NCI-H2227 treated with DMSO at 0.1 percent for 48 hours (cell line): ENCODE measurements at regions not wholly inside any gene's neighbourhood (a gene's known extent, or its start where the extent isn't known, plus 50 kb on each side); places are given as distances from the start of the nearest gene placed in this dataset.

Experiments used
- DNase-seq: peaks from one replicate; lab custom pipeline; 2025; lab: John Stamatoyannopoulos, UW

DNA sequence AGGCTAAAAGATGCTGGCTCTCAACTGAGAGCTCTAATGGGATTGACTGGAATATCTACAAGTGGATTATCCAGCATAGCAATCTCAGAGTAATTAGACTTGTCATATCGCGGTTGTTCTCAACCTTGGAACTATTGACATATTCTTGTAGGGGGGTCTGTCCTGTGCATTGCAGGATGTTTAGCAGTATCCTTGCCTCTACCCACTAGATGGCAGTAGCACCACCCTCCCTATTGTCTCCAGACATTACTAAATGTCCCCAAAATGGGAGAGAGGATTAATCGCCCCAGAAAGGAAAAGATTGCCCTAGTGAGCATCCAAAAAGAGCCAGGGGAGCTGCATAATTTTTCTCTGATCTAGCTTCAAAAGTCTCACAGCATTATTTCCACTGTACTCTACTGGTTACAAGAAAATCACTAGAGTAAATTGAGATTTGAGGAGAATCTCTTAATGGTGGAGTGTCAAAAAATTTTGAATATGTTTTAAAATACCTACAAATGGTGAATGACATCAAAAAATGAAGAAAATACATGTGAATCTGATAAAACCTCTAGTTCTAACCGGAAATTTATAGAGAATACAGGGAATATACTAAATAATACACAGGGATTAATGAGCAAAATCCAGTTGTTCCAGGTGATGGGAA, 388.2 kb upstream of the AGTR1 start:
- DNase-seq, result no peak

DNA sequence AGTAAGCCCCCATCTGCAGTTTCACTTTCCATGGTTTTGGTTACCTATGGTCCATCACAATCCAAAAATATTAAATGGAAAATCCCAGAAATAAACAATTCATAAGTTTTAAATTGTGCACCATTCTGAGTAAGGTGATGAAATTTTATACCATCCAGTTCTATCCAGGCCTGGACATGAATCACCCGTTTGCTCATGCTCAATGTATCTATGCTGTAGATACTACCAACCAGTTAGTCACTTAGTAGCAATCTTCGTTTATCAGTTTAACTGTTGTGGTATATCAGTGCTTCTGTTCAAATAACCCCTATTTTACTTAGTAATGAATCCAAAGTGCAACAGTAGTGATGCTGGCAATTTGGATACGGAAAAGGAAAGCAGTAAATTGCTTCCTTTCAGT, 381.9 kb upstream of the AGTR1 start:
- no peak for DNase-seq

DNA sequence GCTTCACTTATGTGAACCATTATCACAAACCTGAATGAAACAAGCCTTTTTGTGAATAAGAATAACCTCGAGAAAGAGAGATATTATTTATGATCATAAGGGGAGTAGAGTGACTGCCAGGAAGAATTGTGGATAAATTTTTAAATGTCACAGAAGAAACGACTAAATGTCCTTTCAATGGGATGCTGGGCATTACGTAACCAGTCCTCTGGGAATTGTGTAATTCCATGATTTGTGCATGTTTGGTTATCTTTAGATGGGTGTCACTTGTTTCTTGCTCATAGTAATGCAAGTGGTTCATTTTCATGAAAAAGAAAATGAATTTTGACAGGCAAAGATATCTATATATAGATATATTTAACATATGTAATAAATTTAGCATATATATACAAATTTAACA, 379.5 kb upstream of the AGTR1 start:
- DNase-seq, result no peak

DNA sequence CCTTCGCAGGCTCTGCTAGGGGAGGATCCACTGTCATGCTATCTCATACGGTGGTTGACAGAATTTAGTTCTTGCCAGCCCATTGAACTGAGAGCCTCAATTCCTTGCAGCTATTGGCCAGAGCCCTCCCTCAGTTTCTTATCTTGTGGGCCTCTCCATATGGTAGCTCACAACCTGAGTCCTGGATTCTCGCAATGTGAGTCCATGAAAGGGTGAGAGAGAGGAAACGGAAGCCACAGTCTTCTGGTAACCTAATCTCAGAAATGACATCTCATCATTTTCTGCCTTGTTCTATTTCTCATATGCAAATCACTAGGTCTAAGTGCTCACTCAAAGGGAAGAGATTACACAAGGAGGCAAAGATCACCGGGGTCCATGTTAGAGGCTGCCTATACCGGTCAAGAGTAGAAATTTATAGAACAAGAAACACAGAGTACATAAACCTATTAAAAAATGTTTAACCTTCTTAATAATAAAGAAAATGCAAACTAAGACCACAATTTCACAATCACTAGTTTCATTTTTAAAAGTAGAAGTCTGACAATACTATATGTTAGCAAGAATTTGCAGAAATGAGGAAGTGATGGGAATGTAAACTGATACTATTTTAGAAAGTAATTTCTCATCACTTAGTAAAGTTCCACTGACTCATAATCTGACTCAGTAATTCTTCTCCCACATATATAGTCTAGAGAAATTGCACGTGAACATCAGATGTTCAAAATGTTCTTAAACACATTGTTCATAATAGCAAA, 378.4 kb upstream of the AGTR1 start:
- DNase-seq, result no peak

DNA sequence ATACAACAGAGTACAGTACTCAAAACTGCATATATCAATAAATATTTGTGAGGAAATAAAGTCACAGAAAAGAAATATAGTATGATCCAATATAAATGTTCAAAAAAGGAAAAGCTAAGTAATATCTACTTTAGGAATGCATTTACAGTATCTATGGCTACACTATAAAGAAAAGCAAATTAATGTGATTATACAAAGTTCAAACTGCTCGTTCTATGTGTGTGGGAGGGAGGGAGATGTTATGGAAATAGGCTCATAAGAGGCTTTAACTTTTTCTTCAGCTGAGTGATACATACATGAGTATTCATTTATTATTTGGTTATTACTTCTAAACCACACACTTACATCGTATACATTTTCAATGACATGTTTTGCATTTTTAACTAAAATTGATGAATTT, 377.7 kb upstream of the AGTR1 start:
- no peak for DNase-seq

DNA sequence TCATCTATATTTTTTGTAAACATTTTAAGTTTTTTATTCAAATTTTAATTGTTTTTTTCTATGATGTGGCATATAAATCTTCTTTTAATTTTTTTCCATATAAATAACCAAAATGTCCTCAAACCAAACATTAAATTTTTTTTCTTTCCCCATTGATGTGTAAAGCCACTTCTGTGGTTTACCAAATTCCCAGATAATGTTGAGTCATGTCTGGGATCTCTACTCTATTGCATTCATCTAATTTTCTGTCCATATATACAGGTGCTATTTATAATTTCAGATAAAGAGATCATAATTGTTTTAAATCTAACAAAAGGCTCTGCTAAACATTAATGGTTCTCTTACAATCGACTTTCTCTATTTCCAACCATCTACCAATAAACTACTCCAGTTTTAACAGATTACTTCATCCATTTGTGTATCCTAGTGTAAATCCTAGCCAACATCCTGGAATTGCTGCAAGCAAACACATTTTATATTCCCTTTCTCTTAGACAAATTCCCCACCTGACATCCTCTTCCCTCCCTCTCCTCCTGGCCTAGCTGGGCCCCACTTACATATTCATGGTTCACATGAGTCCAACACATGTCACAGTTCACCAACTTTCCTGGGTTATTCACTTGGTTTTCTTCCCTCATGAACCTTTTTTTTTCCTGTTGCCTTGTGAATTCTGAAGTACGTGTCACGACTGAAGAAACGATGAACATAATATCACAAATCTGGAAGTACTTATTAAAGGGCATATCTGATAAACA, 368.0 kb upstream of the AGTR1 start:
- no peak for DNase-seq

DNA sequence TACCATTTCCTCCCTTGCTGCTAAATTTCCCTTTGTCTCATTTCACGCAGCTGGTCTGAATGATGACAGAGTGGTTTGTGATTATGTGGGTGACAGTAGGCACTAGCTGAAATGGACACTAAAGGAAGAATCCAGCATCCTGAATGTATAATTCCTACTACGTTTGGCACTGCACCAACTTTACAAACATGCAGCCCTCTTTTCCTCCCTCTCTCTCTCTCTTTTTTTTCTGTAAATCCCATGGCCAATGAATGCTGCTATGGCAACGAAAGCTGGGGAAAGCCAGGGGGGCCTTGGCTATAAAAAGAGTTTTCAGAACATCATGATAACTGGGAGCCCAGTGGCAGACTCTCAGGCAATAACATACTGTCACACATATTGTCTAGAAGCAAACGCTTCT, 367.2 kb upstream of the AGTR1 start:
- no peak for DNase-seq

DNA sequence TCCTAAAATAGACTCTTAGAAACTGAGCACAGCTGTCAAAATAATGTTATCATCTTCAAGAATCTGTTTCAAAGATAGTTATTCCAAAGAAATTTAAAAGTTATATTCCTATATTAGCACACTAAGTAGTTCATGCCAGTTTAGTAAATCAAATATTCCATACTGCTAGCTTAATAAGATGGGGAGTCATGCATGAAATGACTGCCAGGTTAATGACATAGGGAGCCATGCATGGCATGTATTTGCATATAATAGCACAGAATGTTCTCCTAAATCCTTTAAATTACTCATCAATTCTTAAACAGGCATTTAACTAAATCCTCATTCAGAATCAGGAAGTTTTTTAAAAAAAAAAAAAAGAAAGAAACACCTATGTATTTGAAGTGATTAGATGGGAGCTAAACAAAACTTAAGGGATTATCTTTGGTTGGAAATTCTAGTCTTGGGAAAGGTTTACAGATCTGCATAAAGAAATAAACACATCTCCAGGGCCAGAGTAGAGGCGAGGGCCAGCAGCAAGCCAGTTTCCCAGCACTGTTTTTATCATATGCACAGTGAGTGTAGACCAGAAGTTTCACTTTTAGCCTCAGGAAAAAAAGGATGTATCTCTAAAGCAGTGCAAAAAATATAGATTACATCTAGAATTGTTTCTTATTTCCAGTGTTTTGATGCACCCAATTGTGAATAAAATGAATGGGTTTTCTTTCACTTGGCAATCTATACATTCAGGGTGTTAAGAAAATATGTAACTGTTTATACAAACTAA, 366.4 kb upstream of the AGTR1 start:
- no peak for DNase-seq

DNA sequence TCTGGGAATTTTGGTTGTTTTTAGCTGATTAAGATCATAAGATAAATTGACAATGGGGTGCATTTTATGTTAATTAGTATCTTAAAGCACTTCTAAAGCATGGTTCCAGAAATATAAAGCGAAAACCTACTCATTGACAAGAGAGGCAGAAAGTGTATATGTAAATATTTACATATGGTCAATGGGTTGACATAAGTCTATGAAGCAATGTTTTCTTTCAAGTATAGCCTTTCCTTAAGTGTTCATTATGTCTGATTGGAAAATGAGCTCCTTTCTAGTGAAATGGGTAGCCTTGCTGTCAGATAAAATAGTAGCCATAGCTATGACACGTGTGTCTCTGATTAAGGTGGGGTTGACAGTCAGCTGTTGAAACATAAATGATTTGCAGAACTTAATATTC, 365.2 kb upstream of the AGTR1 start:
- no peak for DNase-seq

DNA sequence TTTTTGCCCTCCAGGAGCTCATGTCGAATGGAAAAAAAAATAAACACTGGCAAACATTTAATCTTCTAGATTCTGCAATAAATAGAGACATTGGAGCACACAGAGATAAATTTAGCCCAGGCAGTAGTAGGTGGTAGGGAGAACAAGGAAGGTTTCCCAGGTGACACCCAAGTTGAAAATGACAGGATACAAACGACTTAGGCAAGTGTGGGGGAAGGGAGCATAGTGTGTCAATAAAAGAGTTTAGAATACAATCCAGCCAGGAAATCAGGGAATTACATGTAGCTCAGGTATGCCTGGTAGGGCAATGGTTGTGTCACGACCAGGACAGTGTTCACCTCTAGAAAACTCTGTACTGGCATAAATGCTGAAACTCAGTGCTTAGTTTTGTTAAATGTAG, 364.6 kb upstream of the AGTR1 start:
- no peak for DNase-seq

DNA sequence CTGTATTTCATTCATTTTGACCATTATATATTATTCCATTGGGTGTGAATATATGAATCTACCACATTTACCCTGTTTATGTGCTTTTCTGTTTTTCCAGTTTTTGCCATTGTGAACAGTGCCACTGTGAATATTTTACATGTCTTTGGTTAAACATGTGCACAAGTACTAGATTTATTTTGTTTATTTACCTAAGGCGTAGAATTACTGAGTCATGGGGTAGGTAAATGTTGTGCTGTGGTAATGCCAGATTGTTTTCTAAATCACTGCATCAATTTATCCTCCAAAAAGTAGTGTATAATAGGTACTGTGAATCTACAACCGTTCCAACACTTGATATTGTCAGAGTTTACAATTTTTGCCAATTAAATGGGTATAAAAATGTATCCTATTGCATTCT, 362.1 kb upstream of the AGTR1 start:
- no peak for DNase-seq

DNA sequence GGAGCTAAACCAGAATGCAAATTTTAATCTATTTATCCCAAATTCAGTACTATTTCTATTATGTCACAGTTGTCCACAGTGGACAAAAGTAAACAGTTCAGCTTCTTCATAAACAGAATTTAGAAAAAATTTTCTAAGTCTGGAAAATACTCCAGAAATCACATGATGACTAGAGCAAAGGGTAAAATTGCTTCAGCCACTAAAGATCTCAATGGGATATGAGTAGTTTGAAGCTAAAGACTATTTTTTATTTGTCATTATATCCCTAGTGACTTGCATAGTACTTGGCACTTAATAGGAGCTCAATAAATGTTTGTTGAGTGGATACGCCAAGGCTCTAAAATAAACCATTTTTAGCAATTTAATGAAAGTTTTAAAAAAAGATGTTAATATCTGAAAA, 354.3 kb upstream of the AGTR1 start:
- no peak for DNase-seq

DNA sequence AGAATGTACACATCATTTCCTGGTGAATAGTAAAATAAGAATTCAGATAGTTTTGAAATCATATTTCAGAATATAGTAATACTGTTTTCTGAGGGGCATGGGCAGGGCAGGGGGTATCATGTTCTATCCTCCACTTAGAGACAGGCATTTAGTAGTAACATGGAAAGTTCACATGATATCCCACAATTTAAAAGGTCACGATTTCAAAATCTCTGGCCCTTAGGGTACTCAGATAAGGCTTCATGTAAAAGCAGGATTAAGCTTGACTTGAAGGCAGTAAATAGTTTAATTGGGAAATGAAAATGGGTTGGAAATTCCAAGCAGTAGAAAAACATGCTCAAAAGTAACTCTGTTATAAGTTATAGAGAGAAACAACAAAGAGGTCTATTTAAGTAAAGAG, 353.2 kb upstream of the AGTR1 start:
- no peak for DNase-seq

DNA sequence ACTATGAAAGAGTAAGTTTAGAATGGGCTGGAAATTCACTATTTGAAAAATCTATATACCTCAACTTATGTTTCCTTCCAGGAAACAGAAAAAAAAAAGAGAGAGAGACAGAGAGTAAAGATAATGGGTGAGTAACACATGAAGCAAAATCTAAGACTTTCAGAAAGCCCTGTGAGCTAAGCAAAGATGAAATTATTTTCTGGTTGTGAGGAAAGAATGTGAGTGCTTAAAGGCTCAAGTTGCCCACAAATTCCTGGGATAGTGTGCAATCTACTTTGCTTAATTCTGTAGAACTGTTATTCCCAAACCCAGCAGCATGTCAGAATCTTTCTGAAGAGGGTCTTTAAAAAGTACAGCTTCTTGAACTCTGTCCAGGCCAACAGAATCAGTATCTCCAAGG, 337.7 kb upstream of the AGTR1 start:
- no peak for DNase-seq

DNA sequence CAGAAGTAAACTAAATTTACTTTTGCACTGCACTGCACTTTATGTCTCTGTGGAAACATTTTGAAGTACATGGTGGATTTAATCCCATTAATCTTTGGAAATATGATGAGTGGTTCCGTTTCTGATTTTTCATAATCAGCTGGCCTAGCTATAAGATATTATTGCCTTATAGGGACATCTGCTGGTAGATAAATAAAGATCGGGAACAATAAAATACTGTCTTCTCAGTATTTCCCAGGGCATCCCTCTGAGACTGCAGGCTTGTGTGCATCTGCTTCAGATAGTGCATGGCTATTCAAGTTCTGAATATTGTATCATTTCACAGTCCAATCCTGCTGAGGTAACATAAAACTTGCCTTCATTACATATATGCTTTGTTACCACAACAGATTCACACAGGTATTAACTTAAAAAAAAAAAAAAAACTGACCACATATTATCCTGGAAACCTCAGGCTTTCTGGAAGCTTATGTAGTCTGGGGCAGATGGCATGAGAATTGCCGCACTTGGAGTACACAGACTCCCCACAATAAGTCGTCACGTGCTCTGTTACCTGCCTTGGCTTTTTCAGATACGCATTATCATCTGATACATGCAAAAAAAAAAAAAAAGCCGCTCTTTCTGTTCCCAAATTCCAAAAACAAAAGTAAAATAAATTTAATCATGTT, 330.8 kb upstream of the AGTR1 start:
- DNase-seq, result no peak

DNA sequence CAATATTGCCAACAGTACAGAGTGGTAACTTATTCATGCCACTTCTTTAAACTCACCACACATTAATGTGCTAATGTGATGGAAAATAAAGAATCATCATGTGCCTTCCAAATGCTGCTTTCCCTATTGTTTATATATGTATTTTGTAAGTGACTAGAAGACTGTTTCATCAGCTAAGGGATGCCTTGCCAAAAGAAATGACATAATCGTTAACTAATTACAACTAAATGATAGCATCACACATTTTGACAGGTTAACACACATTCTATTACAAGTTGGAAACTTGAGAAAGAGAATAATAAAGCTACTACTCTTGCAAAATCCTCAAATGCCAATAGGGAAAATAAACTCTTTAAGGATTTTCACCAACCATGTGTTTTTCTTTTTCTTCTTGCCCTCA, 329.9 kb upstream of the AGTR1 start:
- no peak for DNase-seq

DNA sequence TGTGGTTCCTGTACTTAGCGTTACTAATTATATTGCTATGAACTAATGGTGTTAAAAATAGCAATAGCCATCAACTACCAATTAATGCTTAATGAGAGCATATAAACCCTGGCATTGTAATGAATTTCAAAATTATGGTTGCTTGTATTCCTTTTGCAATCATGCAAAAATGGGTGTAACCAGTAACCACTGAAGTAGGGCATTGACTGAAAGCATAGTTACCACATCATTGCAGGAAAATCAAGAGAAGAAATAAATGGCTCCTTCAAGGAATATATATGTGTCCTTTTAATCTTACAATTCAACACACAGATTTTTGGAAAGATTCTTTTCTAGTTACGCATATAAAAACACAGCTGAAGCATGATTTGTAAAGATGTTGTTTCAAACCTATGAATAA, 328.3 kb upstream of the AGTR1 start:
- DNase-seq, result no peak

DNA sequence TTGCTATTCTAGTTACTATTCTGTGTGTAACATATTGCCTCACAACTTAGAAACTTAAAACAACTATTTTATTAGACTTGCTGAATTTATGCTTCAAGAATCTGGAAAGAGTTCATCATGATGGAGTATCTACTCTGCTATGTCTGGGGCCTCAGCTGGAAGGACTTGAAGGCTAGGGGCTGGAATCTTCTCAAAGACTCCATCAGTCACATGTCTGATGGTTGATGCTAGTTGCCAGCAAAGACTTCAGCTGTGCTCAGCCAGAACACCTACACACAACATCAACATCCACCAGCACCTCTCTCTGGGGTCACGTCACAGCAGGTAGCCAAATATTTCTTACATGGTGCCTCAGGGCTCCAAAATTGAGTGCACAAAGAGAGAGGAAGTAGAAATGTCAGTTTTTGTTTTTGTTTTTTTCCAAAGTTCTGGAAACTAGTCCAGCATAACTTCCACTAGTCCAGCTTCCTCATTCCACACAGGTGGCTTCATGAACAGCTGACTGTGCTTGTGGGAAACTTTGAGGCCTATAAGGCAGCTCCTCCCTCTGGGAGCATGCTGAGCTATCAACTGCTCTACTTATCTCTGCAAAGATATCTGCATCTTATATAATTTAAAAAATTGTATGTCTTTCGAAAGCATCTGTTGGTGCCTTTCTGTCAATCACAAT, 325.4 kb upstream of the AGTR1 start:
- no peak for DNase-seq

DNA sequence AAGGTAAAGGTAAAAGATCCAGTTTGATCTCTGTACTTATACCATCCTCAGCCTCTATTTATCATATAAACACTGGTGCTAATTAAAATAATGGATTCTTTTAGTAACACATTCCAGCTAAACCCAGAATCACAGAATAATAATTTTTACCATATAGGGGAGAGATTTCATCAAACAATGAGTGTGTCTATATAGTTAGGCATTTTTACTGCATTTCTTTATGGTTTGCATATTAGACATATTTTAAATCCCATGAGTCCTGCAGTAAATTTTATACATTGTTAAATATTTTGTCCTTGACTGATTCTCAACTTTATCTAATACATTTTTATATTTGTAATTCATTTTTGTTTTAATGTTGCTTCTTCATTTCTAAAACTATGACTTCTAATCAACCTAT, 323.7 kb upstream of the AGTR1 start:
- DNase-seq, result no peak

DNA sequence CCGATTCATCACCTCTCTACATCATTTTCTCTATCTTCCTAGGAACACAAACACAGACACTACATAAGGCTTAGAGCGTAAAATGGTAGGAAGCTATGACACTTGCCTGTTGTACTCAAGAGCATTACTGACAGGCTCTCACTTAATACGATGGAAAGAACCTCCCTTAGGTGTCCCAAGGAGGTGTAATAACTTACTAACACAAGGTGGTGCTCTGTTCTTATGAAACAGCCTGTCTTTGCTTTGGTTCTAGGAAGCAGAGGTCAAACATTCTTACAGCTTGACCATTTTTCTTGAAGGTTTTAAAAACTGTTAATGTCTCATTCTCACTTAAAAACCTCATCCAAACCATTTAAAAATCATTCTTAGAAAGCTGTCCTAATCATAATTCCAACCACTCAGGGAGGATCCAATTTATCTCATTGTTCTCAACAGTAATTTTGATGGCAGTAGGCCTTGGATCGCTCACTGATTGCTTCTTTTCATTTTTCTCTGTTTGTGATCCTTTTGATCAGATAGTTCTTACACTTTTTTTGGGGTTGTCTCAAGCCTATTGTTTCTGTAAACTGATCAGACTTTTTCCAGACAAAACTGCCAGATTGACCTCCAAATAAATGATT, 317.8 kb upstream of the AGTR1 start:
- DNase-seq, result no peak

DNA sequence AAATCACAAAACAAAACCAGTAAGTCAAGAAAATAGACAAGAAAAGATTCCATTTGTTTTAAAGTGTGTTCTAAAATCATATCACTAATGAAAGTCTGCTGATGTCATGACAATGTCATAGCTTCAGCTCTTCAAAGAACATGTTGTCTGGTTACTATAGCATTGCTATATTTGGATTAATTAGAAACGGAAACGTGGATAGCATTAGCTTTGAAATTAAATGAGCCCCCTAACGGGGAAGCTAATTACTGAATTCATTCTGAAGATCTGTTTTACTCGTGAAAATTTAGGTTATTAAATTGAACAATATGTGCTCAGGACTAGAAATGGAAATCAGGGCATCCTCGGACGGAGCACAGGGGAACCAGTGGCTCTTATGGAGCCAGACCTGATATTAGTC, 316.7 kb upstream of the AGTR1 start:
- no peak for DNase-seq
